Peyer's patch (tissue), 4 donors: ENCODE measurements at regions not wholly inside any gene's neighbourhood (a gene's known extent, or its start where the extent isn't known, plus 50 kb on each side); places are given as distances from the start of the nearest gene placed in this dataset.

Experiments used
- DNase-seq, 3 donors: peaks; one replicate each; pipeline ENCODE4 v3.0.0-alpha.2; 2017 to 2019
- H3K27ac ChIP-seq, 4 donors: fragments of 200-600 bp; sonication (generic); one replicate each; pipeline ENCODE4 v1.5.1; 2016 to 2019
- H3K27me3 ChIP-seq, 2 donors: fragments of 200-600 bp; sonication (generic); one replicate each; pipeline ENCODE4 v1.5.1; 2019
- H3K36me3 ChIP-seq, 3 donors: fragments of 200-600 bp; sonication (generic); one replicate each; pipeline ENCODE4 v1.5.1; 2016 to 2019
- H3K4me1 ChIP-seq, 4 donors: fragments of 200-600 bp; sonication (generic); one replicate each; pipeline ENCODE4 v1.5.1; 2016 to 2019
- H3K4me3 ChIP-seq, 4 donors: fragments of 200-600 bp; sonication (generic); 1 replicate in 3 of 4; 2 replicates in 1 of 4; pipeline ENCODE4 v1.5.1; 2016 to 2019; ENCODE audit warnings: mild to moderate bottlenecking in 1 of 4
- H3K9me3 ChIP-seq, 4 donors: fragments of 200-600 bp; sonication (generic); one replicate each; pipeline ENCODE4 v1.5.1; 2016 to 2019; ENCODE audit warnings: mild to moderate bottlenecking in 1 of 4
- POLR2A ChIP-seq, 2 donors: fragments of 450-650 bp; IDR thresholded peaks; one replicate each; pipeline ENCODE4 v1.5.1; 2017; ENCODE audit warnings: antibody characterized with exemption in 2 of 2, mild to moderate bottlenecking in 2 of 2, moderate library complexity in 2 of 2
- TF ChIP-seq, protein P1 (sequence below), 6 experiments: fragments of 450-650 bp in 4 of 6; fragments of 200-600 bp in 2 of 6; sonication (generic) in 1 of 6; IDR thresholded peaks; one replicate each; pipeline ENCODE4 v1.5.1; 2017 to 2019; ENCODE audit warnings: antibody characterized with exemption in 6 of 6, mild to moderate bottlenecking in 3 of 6, moderate library complexity in 1 of 6

DNA sequence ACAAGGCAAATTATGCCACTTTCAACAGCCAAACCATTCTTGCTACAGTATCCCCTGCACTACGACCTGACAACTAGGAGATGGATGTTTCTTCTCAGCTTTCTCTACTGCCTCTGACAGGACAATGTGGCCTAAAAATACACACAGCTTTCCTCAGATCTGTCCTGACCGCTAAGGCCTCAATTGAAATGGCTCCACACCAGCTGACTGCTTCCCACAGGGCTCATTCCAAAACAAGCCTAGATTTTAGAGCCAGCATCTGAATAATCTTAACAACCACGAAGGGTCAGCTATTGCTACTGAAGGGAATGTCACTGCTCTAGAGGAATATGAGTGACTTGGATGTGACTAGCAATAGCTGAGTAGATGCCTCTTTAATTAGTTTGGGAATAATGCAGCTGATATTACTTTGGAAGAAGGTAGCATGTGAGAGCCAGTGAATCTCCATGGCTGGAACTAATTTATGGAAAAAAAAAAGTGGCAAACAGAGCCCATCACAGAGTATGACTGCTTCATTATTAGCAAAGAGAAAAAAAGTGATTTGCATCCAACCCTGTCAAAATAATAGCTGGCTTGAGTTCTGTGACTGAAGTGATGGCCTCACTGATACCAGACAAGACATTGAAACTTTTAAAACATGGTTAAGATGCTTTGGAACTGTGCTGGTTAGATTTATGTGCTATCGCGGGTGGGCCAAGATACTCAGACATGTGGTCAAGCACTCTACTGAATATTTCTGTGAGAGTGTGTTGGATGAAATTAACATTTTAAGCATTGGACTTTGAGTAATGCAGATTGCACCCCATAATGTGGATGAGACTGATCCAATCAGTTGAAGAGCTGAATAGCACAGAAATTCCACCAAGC, 450.2 kb downstream of the NR2F1-AS1 start:
- no peak for TF ChIP-seq POLR2A (IDR thresholded peaks at IDR 0.05)
- TF ChIP-seq, protein P1, sequence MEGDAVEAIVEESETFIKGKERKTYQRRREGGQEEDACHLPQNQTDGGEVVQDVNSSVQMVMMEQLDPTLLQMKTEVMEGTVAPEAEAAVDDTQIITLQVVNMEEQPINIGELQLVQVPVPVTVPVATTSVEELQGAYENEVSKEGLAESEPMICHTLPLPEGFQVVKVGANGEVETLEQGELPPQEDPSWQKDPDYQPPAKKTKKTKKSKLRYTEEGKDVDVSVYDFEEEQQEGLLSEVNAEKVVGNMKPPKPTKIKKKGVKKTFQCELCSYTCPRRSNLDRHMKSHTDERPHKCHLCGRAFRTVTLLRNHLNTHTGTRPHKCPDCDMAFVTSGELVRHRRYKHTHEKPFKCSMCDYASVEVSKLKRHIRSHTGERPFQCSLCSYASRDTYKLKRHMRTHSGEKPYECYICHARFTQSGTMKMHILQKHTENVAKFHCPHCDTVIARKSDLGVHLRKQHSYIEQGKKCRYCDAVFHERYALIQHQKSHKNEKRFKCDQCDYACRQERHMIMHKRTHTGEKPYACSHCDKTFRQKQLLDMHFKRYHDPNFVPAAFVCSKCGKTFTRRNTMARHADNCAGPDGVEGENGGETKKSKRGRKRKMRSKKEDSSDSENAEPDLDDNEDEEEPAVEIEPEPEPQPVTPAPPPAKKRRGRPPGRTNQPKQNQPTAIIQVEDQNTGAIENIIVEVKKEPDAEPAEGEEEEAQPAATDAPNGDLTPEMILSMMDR (IDR thresholded peaks at IDR 0.05) = no peak
- Histone ChIP-seq H3K27me3 (no peaks in the 10 kb centered on the region), H3K36me3 (no peaks in the 10 kb centered on the region), H3K27ac (no peak overlapping the region), H3K4me3 (no peak overlapping the region), H3K4me1 (no peaks in the 10 kb centered on the region), H3K9me3 (no peaks in the 10 kb centered on the region)
- DNase-seq = no peak

- no peaks in the 10 kb centered on the region for H3K4me1 ChIP-seq
- no peak overlapping the region for H3K4me3 ChIP-seq
- no peaks in the 10 kb centered on the region for H3K27me3 ChIP-seq
- no peak for TF ChIP-seq POLR2A (IDR thresholded peaks at IDR 0.05)
- TF ChIP-seq, protein P1 (IDR thresholded peaks at IDR 0.05) = no peak
- no peaks in the 10 kb centered on the region for H3K9me3 ChIP-seq
- H3K27ac ChIP-seq = no peak overlapping the region
- DNase-seq = no peak
- no peaks in the 10 kb centered on the region for H3K36me3 ChIP-seq
Measured at GRCh38 chr5:93126634-93127033, 454.4 kb downstream of the NR2F1-AS1 start.

- no peak overlapping the region for H3K4me3 ChIP-seq
Measured at GRCh38 chr5:93123127-93123526, 457.9 kb downstream of the NR2F1-AS1 start.

DNA sequence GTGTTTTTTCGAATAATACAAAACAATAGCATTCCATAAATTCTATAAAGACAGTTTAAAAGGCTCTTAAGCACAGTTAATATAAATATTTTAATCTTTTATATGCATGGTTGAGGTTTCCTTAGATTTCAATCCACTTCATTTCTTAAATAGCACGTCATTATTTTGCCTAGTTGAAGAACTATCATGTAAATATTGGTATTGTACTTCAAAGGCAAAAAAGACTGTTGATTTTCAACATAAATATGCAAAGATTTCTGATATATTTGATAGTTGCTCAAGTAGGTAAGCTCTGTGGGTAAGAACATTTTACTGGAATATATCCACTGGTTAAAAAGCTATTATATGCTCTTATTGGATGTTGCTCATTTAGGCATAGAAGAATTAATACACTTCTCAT, 458.6 kb downstream of the NR2F1-AS1 start:
- no peaks in the 10 kb centered on the region for H3K9me3 ChIP-seq
- no peaks in the 10 kb centered on the region for H3K4me1 ChIP-seq
- H3K36me3 ChIP-seq = no peaks in the 10 kb centered on the region
- no peak overlapping the region for H3K4me3 ChIP-seq
- no peak overlapping the region for H3K27ac ChIP-seq
- H3K27me3 ChIP-seq = no peaks in the 10 kb centered on the region
- TF ChIP-seq, protein P1 (IDR thresholded peaks at IDR 0.05) = no peak
- TF ChIP-seq POLR2A (IDR thresholded peaks at IDR 0.05) = no peak
- no peak for DNase-seq

More at GRCh38 chr5:93123127-93123526, 457.9 kb downstream of the NR2F1-AS1 start:
- H3K27ac ChIP-seq = no peak overlapping the region
- no peaks in the 10 kb centered on the region for H3K4me1 ChIP-seq
- H3K27me3 ChIP-seq = no peaks in the 10 kb centered on the region
- H3K36me3 ChIP-seq = no peaks in the 10 kb centered on the region
- no peak for DNase-seq
- H3K9me3 ChIP-seq = no peaks in the 10 kb centered on the region
- TF ChIP-seq POLR2A (IDR thresholded peaks at IDR 0.05) = no peak
- TF ChIP-seq, protein P1 (IDR thresholded peaks at IDR 0.05) = no peak

- H3K4me1 ChIP-seq = no peaks in the 10 kb centered on the region
- no peaks in the 10 kb centered on the region for H3K27me3 ChIP-seq
- TF ChIP-seq, protein P1 (IDR thresholded peaks at IDR 0.05) = no peak
- no peak for TF ChIP-seq POLR2A (IDR thresholded peaks at IDR 0.05)
- no peak overlapping the region for H3K4me3 ChIP-seq
- no peak overlapping the region for H3K27ac ChIP-seq
- no peak for DNase-seq
- no peaks in the 10 kb centered on the region for H3K36me3 ChIP-seq
- H3K9me3 ChIP-seq = no peaks in the 10 kb centered on the region
Measured at GRCh38 chr5:93120771-93121170, 460.2 kb downstream of the NR2F1-AS1 start.
